HEK293T (cell line): ENCODE measurements at regions not wholly inside any gene's neighbourhood (a gene's known extent, or its start where the extent isn't known, plus 50 kb on each side); places are given as distances from the start of the nearest gene placed in this dataset.
"Not testable (repeated sequence)": the region's sequence is repeated elsewhere in the genome, so short reads cannot be mapped to it uniquely, and the experiment has no call there.

ENCODE experiments used
- CTCF ChIA-PET: fragments of 350-600 bp; formaldehyde crosslinking; extraction: SDS; loops from one replicate; lab custom pipeline; 2021; ENCODE audit warnings: antibody characterized with exemption, inconsistent platforms; lab: Yijun Ruan, JAX
- POLR2A ChIA-PET: fragments of 350-600 bp; formaldehyde crosslinking; extraction: SDS; loops from one replicate; lab custom pipeline; 2020; ENCODE audit warnings: antibody characterized with exemption, inconsistent platforms; lab: Yijun Ruan, JAX
- DNase-seq: peaks from one replicate; pipeline ENCODE4 v3.0.0; 2012; ENCODE audit warnings: mixed read lengths; ENCODE audit errors: extremely low spot score
- ARNT ChIP-seq: fragments of 450-650 bp; IDR thresholded peaks from 2 replicates; pipeline ENCODE4 v1.6.1; 2017; ENCODE audit warnings: mild to moderate bottlenecking
- BHLHE40 ChIP-seq: fragments of 450-650 bp; IDR thresholded peaks from 2 replicates; pipeline ENCODE4 v1.6.1; 2016; ENCODE audit warnings: mild to moderate bottlenecking, moderate library complexity, borderline replicate concordance
- CTBP1 ChIP-seq: fragments of 450-650 bp; IDR thresholded peaks from 2 replicates; pipeline ENCODE4 v1.6.1; 2016; ENCODE audit warnings: borderline replicate concordance
- ELF4 ChIP-seq: fragments of 450-650 bp; IDR thresholded peaks from 2 replicates; pipeline ENCODE4 v1.6.1; 2017; ENCODE audit warnings: antibody characterized with exemption
- FOXA1 ChIP-seq: fragments of 450-650 bp; IDR thresholded peaks from 2 replicates; pipeline ENCODE4 v1.6.1; 2016; ENCODE audit warnings: mild to moderate bottlenecking
- FOXK2 ChIP-seq: fragments of 450-650 bp; IDR thresholded peaks from 2 replicates; pipeline ENCODE4 v1.6.1; 2016; ENCODE audit warnings: mild to moderate bottlenecking
- FOXM1 ChIP-seq: fragments of 450-650 bp; IDR thresholded peaks from 2 replicates; pipeline ENCODE4 v1.6.1; 2017; ENCODE audit warnings: mild to moderate bottlenecking, borderline replicate concordance
- HDGF ChIP-seq: fragments of 450-650 bp; IDR thresholded peaks from 2 replicates; pipeline ENCODE4 v1.6.1; 2017; ENCODE audit warnings: antibody characterized with exemption, borderline replicate concordance
- L3MBTL2 ChIP-seq: fragments of 450-650 bp; conservative IDR thresholded peaks from 2 replicates; pipeline ENCODE4 v1.6.1; 2016; ENCODE audit warnings: mild to moderate bottlenecking
- LEF1 ChIP-seq: fragments of 450-650 bp; IDR thresholded peaks from 2 replicates; pipeline ENCODE4 v1.6.1; 2017; ENCODE audit warnings: mild to moderate bottlenecking, borderline replicate concordance
- NFRKB ChIP-seq: fragments of 450-650 bp; IDR thresholded peaks from 2 replicates; pipeline ENCODE4 v1.6.1; 2016; ENCODE audit warnings: mild to moderate bottlenecking, moderate library complexity
- SP1 ChIP-seq: fragments of 450-650 bp; IDR thresholded peaks from 2 replicates; pipeline ENCODE4 v1.6.1; 2017
- SUZ12 ChIP-seq: fragments of 450-650 bp; IDR thresholded peaks from 2 replicates; pipeline ENCODE4 v1.6.1; 2016; ENCODE audit warnings: mild to moderate bottlenecking
- TARDBP ChIP-seq: fragments of 450-650 bp; IDR thresholded peaks from 2 replicates; pipeline ENCODE4 v1.6.1; 2016
- ZNF384 ChIP-seq: fragments of 450-650 bp; IDR thresholded peaks from 2 replicates; pipeline ENCODE4 v1.6.1; 2016
- TF ChIP-seq, protein P1 (sequence below): fragments of 450-650 bp; IDR thresholded peaks from 2 replicates; pipeline ENCODE4 v1.6.1; 2016

DNA sequence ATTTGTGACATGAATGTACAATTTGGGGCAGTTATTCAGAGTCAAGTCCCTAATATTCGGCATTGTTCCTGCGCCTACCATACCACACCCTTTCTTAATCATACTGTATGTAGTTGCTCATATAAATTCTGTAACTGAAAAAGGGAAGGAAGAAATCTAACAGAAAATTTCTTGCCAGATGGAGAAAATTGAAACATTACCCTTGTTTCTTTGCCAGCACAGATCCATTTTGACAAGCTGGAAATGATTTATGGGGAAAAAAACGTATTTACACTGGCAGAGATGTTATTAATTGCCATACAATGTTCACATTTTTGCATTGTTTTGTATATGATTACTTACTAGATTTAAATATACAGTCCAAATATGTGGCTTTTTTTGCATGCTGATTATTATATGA lies 363.8 kb upstream of the PKN2 start:
- POLR2A ChIA-PET = no interaction called here
- CTCF ChIA-PET = no interaction called here
- no peak for TF ChIP-seq ELF4
- TF ChIP-seq FOXA1 = no peak
- TF ChIP-seq NFRKB = no peak
- TF ChIP-seq, protein P1, sequence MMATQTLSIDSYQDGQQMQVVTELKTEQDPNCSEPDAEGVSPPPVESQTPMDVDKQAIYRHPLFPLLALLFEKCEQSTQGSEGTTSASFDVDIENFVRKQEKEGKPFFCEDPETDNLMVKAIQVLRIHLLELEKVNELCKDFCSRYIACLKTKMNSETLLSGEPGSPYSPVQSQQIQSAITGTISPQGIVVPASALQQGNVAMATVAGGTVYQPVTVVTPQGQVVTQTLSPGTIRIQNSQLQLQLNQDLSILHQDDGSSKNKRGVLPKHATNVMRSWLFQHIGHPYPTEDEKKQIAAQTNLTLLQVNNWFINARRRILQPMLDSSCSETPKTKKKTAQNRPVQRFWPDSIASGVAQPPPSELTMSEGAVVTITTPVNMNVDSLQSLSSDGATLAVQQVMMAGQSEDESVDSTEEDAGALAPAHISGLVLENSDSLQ = 0 out of 2 replicates have a peak, but pooled peaks have one; percentile 14
- TF ChIP-seq HDGF = no peak
- no peak for DNase-seq

GRCh38 chr1:88321706-88322105 lies 362.4 kb upstream of the PKN2 start:
- no peak for DNase-seq
- TF ChIP-seq L3MBTL2 = no peak
- no peak for TF ChIP-seq BHLHE40
- TF ChIP-seq HDGF = no peak
- TF ChIP-seq FOXA1 = no peak
- TF ChIP-seq ZNF384 = no peak
- TF ChIP-seq ARNT = no peak
- TF ChIP-seq ELF4 = no peak
- POLR2A ChIA-PET = no interaction called here
- CTCF ChIA-PET = no interaction called here

DNA sequence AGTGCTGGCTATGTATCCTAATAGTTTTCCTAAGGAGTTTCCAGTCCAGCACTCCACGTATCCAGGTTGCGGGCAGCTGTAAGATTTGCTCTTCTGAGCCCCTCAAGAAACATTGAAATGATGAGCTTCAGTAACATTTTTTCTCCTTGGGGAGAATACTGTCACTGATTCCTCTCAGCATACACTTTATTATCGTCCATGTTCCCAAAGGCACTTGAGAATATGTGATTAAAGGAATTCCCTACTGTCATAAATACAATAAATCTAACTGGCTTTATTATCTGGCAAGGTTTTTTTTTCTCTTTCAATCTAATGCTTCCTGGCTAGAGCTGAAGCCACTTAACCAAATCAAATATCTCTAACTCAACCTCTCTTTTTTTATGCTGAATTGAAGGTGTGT lies 359.2 kb upstream of the PKN2 start:
- no peak for DNase-seq
- TF ChIP-seq CTBP1 (no peak), ZNF384 (no peak), SP1 (no peak)
- CTCF ChIA-PET = interaction anchor here (0.8 to 1.0 kb wide), 2 partner anchors 9 to 23 kb away, joined by 3 read pairs; no protein-coding TSS in a partner anchor
- POLR2A ChIA-PET = no interaction called here

DNA sequence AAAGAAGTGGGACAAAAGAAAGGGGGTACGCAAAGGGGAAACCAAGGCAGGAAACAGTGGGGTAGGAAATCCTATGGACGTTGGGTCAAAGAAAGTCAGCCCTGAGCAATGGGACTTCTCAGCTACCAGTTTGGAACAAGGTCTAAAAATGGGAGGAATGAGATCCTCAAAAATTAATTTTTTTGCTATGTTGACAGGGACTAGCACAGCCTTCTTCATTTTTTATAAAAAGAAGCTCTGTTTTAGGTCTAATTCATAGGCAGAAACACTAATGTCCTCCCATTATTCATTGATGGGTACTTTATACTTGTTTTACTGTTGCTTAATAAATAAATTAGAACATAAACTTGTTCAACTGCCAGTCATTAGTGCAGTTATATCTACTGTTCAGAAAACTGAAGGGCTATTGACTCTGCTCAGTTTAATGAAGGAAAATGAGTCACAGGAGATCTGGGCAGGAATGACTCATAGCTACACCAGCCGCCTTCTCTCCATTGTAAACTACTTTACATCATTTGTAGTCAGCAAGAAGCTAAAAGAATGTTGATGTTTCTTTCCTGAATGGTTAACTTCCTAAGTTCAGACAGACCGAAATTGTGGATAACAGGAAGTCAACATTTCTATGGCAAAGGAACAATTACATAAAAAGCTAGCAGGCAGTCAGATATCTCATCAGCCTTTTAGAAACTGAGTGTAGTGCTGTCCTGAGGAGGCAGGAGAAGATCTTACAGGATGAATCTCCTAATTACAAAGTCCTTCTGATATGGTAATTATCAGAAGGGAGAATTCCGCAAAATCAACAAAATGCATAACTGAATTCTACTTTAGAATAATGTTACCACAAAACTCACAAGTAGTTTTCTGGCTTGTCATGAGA lies 356.4 kb upstream of the PKN2 start:
- peak; percentile 31 for DNase-seq
- TF ChIP-seq LEF1 (no peak), SP1 (no peak), CTBP1 (no peak)
- ChIA-PET POLR2A (no interaction called here), CTCF (interaction anchor here (0.6 kb wide), 1 partner anchor 1958 kb away, joined by 3 read pairs; no protein-coding TSS in a partner anchor)

- POLR2A ChIA-PET = no interaction called here
- no peak for DNase-seq
- CTCF ChIA-PET = no interaction called here
- TF ChIP-seq NFRKB (no peak), ZNF384 (no peak), TARDBP (no peak), BHLHE40 (no peak), L3MBTL2 (no peak), FOXM1 (no peak), HDGF (no peak), CTBP1 (no peak), SP1 (no peak), SUZ12 (no peak), ARNT (no peak), LEF1 (no peak), FOXA1 (no peak)
- TF ChIP-seq, protein P1 = no peak
Observed at GRCh38 chr1:88330201-88330600, 353.9 kb upstream of the PKN2 start.

- ChIA-PET POLR2A (no interaction called here), CTCF (interaction anchor here (1.3 kb wide), 1 partner anchor 8 kb away, joined by 3 read pairs; no protein-coding TSS in a partner anchor)
- DNase-seq = no peak
- TF ChIP-seq CTBP1 (no peak), ARNT (no peak), HDGF (no peak), LEF1 (no peak)
Observed at GRCh38 chr1:88333086-88333695, 350.9 kb upstream of the PKN2 start.

DNA sequence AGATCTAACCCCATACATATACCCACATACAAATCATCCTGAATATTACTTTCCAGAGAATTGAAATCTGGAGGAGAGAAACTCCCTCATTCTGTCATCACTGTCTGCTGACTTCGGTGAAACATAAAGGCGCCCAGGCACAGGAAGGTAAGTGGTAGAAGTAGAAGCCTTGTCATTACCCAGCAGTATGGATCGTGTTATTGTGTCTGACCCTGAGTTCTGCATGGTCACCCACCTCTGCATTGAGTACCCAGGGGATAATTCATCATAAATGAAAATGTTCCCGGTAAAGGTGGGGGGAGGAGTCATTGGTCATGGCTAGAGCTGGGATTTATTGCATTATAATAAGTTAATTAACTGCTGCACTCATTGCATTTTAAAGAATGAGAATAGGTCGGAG lies 342.6 kb upstream of the PKN2 start:
- CTCF ChIA-PET = no interaction called here
- TF ChIP-seq FOXA1 (no peak), TARDBP (no peak), SP1 (no peak), FOXK2 (no peak), HDGF (no peak), FOXM1 (no peak), ARNT (no peak)
- TF ChIP-seq, protein P1 = no peak
- POLR2A ChIA-PET = no interaction called here
- DNase-seq = no peak

DNA sequence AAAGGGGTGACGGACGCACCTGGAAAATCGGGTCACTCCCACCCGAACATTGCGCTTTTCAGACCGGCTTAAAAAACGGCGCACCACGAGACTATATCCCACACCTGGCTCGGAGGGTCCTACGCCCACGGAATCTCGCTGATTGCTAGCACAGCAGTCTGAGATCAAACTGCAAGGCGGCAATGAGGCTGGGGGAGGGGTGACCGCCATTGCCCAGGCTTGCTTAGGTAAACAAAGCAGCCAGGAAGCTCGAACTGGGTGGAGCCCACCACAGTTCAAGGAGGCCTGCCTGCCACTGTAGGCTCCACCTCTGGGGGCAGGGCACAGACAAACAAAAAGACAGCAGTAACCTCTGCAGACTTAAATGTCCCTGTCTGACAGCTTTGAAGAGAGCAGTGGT lies 342.0 kb upstream of the PKN2 start:
- DNase-seq, CTCF ChIA-PET, POLR2A ChIA-PET: not testable (repeated sequence)
